HepG2 (cell line): ENCODE measurements at regions not wholly inside any gene's neighbourhood (a gene's known extent, or its start where the extent isn't known, plus 50 kb on each side); places are given as distances from the start of the nearest gene placed in this dataset.

ENCODE experiments used
- ZNF569 ChIP-seq: sonication (generic); formaldehyde crosslinking; IDR thresholded peaks from 2 replicates; pipeline ENCODE4 v1.5.0; 2020; ENCODE audit warnings: mild to moderate bottlenecking, missing genetic modification reagents, moderate library complexity, borderline replicate concordance
- TF ChIP-seq, protein P1 (sequence below): sonication (generic); formaldehyde crosslinking; IDR thresholded peaks from 2 replicates; pipeline ENCODE4 v1.5.0; 2020; ENCODE audit warnings: mild to moderate bottlenecking, missing genetic modification reagents, moderate library complexity

DNA sequence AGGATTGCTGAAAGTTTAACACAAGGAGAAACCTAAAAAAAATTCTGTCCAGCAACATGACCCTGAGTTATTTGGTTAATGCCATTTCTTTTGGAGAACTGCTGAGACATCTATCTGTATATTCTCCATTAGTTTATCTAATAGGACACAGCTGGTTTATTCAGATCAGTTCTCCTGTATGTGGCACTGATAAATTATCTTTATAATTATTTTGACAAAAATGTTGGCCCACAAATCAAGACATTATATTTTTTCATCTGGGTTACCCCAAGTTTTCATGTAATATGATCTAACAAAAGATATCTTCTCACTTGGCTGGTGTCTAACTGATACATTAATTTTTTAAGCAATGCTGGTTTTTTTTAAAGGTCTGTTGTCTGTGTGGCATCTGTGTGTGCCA, 231.4 kb downstream of the KLF12 start:
- TF ChIP-seq ZNF569 (CRISPR knock-in tag) = no peak
- TF ChIP-seq, protein P1, sequence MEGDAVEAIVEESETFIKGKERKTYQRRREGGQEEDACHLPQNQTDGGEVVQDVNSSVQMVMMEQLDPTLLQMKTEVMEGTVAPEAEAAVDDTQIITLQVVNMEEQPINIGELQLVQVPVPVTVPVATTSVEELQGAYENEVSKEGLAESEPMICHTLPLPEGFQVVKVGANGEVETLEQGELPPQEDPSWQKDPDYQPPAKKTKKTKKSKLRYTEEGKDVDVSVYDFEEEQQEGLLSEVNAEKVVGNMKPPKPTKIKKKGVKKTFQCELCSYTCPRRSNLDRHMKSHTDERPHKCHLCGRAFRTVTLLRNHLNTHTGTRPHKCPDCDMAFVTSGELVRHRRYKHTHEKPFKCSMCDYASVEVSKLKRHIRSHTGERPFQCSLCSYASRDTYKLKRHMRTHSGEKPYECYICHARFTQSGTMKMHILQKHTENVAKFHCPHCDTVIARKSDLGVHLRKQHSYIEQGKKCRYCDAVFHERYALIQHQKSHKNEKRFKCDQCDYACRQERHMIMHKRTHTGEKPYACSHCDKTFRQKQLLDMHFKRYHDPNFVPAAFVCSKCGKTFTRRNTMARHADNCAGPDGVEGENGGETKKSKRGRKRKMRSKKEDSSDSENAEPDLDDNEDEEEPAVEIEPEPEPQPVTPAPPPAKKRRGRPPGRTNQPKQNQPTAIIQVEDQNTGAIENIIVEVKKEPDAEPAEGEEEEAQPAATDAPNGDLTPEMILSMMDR (CRISPR knock-in tag) = no peak
